ENCODE measurements at regions not wholly inside any gene's neighbourhood (a gene's known extent, or its start where the extent isn't known, plus 50 kb on each side); places are given as distances from the start of the nearest gene placed in this dataset.

GRCh38 chr5:135776457-135776856 lies 58.0 kb upstream of the SLC25A48 start:
- Histone ChIP-seq H3K4me3 (no peak overlapping the region), H3K27ac (no peak overlapping the region), H3K79me2 (no peaks in the 10 kb centered on the region), H4K20me1 (ENCODE audit: insufficient read depth, poor library complexity, severe bottlenecking) (no peaks in the 10 kb centered on the region), H3K27me3 (peaks cover 10% of the 10 kb centered on the region), H3K4me2 (no peak overlapping the region), H2AFZ (no peak overlapping the region), H3K9me3 (ENCODE audit: low read depth) (no peaks in the 10 kb centered on the region), H3K36me3 (replicated peaks; ENCODE audit: insufficient read depth, low read depth) (no peaks in the 10 kb centered on the region), H3K4me1 (ENCODE audit: insufficient read depth) (no peaks in the 10 kb centered on the region), H3K9me2 (replicated peaks; ENCODE audit: insufficient read depth) (no peaks in the 10 kb centered on the region)
- no peak for TF ChIP-seq EZH2 (IDR thresholded peaks at IDR 0.05; ENCODE audit: borderline replicate concordance)
- TF ChIP-seq, protein P1, sequence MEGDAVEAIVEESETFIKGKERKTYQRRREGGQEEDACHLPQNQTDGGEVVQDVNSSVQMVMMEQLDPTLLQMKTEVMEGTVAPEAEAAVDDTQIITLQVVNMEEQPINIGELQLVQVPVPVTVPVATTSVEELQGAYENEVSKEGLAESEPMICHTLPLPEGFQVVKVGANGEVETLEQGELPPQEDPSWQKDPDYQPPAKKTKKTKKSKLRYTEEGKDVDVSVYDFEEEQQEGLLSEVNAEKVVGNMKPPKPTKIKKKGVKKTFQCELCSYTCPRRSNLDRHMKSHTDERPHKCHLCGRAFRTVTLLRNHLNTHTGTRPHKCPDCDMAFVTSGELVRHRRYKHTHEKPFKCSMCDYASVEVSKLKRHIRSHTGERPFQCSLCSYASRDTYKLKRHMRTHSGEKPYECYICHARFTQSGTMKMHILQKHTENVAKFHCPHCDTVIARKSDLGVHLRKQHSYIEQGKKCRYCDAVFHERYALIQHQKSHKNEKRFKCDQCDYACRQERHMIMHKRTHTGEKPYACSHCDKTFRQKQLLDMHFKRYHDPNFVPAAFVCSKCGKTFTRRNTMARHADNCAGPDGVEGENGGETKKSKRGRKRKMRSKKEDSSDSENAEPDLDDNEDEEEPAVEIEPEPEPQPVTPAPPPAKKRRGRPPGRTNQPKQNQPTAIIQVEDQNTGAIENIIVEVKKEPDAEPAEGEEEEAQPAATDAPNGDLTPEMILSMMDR (IDR thresholded peaks at IDR 0.05; ENCODE audit: poor library complexity) = no peak
- DNase-seq (ENCODE audit: low spot score) = no peak
- 80% methylated on average over 4 of the region's 4 CpGs for WGBS (ENCODE audit: low lambda C conversion rate, missing lambda C conversion rate)

GRCh38 chr5:135761746-135762145 lies 72.7 kb upstream of the SLC25A48 start:
- no peaks in the 10 kb centered on the region for H3K79me2 ChIP-seq
- H2AFZ ChIP-seq = no peak overlapping the region
- no peaks in the 10 kb centered on the region for H4K20me1 ChIP-seq (ENCODE audit: insufficient read depth, poor library complexity, severe bottlenecking)
- no peaks in the 10 kb centered on the region for H3K9me3 ChIP-seq (ENCODE audit: low read depth)
- no peaks in the 10 kb centered on the region for H3K27me3 ChIP-seq
- no peak overlapping the region for H3K4me3 ChIP-seq
- H3K27ac ChIP-seq = no peak overlapping the region
- H3K36me3 ChIP-seq (replicated peaks; ENCODE audit: insufficient read depth, low read depth) = no peaks in the 10 kb centered on the region
- TF ChIP-seq, protein P1 (IDR thresholded peaks at IDR 0.05; ENCODE audit: poor library complexity) = no peak
- no peak for TF ChIP-seq EZH2 (IDR thresholded peaks at IDR 0.05; ENCODE audit: borderline replicate concordance)
- TF ChIP-seq EZH2phosphoT487 (IDR thresholded peaks at IDR 0.05; ENCODE audit: low read depth, severe bottlenecking, unreplicated experiment) = no peak
- 77% methylated on average over 6 of the region's 6 CpGs for WGBS (ENCODE audit: low lambda C conversion rate, missing lambda C conversion rate)
- H3K9me2 ChIP-seq (replicated peaks; ENCODE audit: insufficient read depth) = no peaks in the 10 kb centered on the region
- no peaks in the 10 kb centered on the region for H3K4me1 ChIP-seq (ENCODE audit: insufficient read depth)
- no peak for DNase-seq (ENCODE audit: low spot score)
- H3K4me2 ChIP-seq = no peak overlapping the region

- no peak overlapping the region for H3K4me3 ChIP-seq
- H3K27me3 ChIP-seq = no peaks in the 10 kb centered on the region
- no peaks in the 10 kb centered on the region for H3K36me3 ChIP-seq (replicated peaks; ENCODE audit: insufficient read depth, low read depth)
- no peaks in the 10 kb centered on the region for H4K20me1 ChIP-seq (ENCODE audit: insufficient read depth, poor library complexity, severe bottlenecking)
- H3K9me3 ChIP-seq (ENCODE audit: low read depth) = no peaks in the 10 kb centered on the region
- DNase-seq (ENCODE audit: low spot score) = no peak
- H3K79me2 ChIP-seq = no peaks in the 10 kb centered on the region
- TF ChIP-seq EZH2 (IDR thresholded peaks at IDR 0.05; ENCODE audit: borderline replicate concordance) (no peak), EZH2phosphoT487 (IDR thresholded peaks at IDR 0.05; ENCODE audit: low read depth, severe bottlenecking, unreplicated experiment) (no peak)
- TF ChIP-seq, protein P1 (IDR thresholded peaks at IDR 0.05; ENCODE audit: poor library complexity) = no peak
- no peak overlapping the region for H2AFZ ChIP-seq
- no peaks in the 10 kb centered on the region for H3K4me1 ChIP-seq (ENCODE audit: insufficient read depth)
- H3K4me2 ChIP-seq = no peak overlapping the region
- H3K27ac ChIP-seq = no peak overlapping the region
- WGBS (ENCODE audit: low lambda C conversion rate, missing lambda C conversion rate) = 86% methylated on average over 5 of the region's 5 CpGs
- no peaks in the 10 kb centered on the region for H3K9me2 ChIP-seq (replicated peaks; ENCODE audit: insufficient read depth)
Measured at GRCh38 chr5:135759149-135759784, 75.2 kb upstream of the SLC25A48 start.
